GM19240 (cell line): ENCODE measurements at regions not wholly inside any gene's neighbourhood (a gene's known extent, or its start where the extent isn't known, plus 50 kb on each side); places are given as distances from the start of the nearest gene placed in this dataset.

Experiments used
- DNase-seq: peaks from one replicate; pipeline ENCODE4 v3.0.0; 2011; ENCODE audit warnings: low spot score; ENCODE audit not compliant: insufficient read length

GRCh38 chr13:40207001-40207478 lies 459.4 kb downstream of the FOXO1 start:
- peak; percentile 23 for DNase-seq

- DNase-seq: no peak
These were observed 457.9 kb downstream of the FOXO1 start for GRCh38 chr13:40208517-40208916.

- no peak for DNase-seq
These were observed 455.4 kb downstream of the FOXO1 start for GRCh38 chr13:40210865-40211585.

DNA sequence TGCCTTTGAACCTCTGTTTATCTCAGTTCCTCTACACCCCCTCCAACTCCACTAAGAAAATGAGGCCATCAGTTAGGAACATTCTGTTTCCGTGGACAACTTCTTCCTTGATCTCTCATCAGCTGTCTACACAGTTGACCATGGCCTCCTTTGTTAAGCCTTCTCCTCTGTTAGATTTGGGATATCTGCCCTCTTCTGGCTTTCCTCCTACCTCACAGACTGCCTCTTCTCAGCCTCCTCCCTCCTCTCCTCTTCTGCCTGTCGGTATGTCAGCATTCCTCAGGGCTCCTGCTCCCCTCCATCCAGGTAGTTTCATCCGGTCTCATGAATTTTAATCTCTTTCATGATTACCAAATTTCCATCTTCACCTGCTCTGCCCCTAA lies 454.9 kb downstream of the FOXO1 start:
- DNase-seq: no peak

DNA sequence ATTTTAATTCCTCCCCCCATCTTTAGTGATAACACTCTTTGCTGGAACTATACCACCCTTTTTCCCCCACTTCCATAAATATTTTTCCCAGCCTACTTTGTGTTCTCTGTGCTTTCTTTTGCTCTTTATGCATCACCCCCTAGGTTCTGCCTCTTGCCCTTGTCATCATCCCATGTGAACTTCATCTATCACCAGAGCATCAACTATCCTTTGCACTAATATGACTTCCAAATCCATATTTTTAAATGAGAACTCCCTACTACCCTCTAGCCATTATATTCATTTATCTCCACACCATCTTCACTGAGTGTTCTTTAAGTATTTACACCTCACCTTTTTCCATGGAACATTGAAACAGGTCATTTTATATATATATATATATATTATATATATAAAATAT lies 452.7 kb downstream of the FOXO1 start:
- no peak for DNase-seq

DNA sequence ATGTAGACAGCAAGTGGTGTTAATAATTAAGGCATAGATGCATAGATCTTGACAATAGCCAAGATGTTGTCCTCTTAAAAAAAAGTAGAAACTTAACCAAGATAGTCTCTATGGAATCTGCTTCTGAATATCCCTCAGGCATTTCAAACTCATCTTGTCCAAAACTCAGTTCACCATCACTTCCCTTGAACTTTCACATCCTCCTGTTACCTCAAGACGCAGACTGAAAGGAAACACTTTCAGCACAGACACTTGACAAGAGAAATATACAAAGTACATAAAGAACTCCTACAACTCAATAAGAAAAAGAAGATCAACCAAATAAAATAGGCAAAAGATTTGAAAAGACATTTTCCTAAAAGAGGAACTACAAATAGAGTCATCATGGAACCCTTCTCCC lies 451.1 kb downstream of the FOXO1 start:
- no peak for DNase-seq

DNA sequence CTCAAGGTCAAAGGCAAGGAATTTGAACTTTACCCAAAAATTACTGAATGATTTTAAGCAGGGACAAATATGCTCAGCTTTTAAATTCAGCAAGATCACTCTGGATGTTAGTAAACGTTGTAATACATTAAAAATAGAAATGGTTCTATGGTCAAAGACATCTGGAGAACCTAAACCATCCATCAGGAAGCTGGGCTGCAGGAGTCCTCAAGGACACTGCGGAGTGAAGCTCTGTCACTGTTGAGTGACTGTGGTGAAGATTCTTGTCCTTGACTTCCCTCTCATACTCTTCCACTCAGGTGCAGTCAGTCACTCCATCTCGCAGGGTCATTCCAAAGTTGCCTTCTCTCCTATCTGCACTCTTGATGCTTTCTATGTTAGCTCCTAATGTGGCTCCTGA lies 450.7 kb downstream of the FOXO1 start:
- DNase-seq: no peak

DNA sequence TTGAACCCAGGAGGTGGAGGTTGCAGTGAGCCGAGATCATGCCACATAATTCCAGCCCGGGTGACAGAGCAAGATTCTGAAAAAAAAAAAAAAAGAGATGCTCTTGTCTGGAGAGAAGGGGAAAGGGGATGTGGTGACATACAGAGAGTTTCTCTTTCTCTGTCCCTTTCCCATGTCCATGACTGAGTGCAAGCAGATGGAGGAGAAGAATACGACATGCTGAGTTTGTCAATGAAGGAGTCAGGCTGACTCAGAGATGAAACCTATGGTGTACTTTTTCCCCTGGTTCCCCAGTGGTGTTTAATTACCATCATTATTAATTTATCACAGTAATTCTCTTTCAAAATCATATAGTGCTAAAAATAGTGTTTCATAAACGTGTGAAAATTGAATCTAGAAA lies 448.8 kb downstream of the FOXO1 start:
- no peak for DNase-seq

DNA sequence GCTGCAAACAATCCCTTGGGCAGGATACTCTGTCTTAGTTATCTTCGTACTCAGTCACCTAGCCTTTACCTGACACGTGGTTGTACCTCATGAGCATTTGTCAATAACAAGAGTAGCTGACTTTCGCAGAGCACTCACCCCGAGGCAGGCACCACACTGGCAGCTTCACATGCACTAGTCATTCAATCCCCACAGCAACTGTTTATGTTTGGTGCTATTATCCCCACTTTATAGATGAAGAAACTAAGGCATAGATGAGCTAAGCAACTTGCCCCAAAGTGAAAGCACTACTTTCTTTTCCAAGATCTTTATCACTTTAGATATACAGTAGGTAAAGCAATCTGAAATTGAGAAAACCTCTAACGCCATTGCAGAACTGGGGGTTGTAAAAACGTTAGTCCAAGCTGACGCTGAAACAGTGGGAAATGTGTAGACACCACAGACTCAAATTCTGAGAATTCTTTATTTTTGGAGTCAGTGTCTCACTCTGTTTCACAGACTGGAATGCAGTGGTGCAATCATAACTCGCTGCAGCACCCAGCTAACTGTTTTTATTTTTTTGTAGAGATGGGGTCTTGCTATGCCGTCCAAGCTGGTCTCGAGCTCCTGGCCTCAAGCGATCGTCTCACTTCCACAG lies 446.0 kb downstream of the FOXO1 start:
- DNase-seq: no peak

GRCh38 chr13:40221131-40221459 lies 445.3 kb downstream of the FOXO1 start:
- DNase-seq: no peak

DNA sequence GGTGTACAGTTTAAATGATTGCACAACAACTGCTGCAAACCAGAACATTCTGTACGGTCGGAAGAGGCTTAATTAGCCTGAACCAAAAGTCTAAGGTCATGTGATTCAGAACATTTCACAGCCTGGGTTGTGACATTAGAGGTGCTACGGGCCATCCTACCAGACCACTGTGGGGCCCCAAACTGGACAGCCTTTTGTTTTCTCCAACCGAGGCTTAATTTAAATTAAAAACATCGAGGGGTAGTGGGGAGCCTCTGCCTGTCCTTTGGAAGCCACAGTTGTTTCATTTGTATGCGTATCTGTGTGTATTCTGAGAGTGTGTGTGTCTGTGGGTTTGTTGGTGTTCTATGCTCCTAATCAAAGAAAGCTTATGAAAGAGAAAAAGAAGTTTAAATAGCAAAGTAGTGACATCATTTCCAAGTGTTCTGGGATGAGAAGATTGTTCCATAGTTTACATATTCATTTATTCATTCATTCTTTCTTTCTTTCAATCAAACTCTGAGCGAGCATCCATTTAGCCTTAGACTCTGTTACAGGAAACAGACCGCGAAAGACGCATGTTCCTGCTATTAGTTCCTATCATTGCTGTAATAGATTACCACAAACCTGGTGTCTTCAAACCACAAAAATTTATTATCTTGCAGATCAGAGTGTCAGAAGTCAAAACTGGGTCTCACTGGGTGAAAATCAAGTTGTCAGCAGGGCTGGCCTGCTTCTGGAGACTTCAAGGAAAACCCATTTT lies 444.8 kb downstream of the FOXO1 start:
- no peak for DNase-seq

- DNase-seq: no peak
These were observed 442.9 kb downstream of the FOXO1 start for GRCh38 chr13:40223585-40223984.

DNA sequence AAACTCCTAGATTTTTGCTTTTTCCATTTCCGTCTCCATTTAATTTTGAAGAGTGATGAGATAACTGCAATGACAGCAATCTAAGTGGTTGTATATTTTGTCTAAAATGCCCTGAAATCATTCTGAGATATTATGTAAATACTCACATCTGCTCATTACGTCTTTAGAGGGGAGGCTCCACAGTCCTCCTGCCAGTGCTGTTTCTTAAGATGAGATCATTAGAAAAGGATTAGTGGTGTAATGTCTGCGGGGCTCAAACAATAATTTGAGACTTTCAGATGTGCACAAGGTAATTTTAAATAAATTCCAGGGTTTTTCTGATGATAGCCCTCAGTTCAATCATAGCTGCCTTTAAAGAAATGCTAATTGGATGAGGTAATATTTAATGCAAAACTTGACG lies 437.9 kb downstream of the FOXO1 start:
- DNase-seq: no peak

- no peak for DNase-seq
These were observed 437.5 kb downstream of the FOXO1 start for GRCh38 chr13:40228990-40229389.

DNA sequence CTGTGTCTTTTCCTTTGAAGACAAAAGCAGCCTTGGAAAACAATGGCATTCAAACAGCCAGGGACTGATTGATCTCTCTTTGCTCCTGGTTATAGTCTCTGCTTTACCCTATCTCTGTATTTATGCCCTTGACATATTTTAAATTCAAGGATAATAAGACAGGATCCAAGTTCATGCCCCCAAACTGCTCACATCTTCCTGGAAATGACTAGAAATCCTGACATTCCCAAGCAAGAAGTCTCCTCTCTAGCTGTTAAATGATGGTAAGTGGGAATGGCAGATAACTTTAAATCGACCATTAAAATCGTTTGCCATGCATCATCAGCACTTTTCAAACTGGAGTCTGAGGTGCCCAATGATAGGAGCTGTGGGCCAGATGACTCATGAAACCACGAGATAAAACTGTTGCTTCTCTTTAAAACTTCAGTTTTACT lies 435.6 kb downstream of the FOXO1 start:
- DNase-seq: no peak

GRCh38 chr13:40231311-40231710 lies 435.1 kb downstream of the FOXO1 start:
- no peak for DNase-seq

DNA sequence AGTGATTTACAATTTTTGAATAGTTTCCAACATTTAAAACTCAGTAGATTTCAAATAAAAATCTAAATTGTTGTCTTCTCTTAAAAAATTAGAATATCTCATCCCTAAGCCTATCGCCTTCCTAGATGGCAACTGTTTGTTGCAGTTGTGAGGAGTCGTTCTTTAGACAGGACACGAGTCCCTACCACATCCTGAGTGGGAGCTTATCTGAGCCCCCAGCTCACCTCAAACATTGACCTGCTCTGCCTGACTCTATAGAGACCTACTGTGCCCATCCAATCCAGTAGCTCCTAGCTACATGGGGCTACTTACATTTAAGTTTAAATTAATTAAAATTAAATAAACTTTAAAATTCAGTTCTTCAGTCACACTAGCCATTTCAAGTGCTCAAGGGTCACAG lies 434.7 kb downstream of the FOXO1 start:
- DNase-seq: no peak

- no peak for DNase-seq
These were observed 434.0 kb downstream of the FOXO1 start for GRCh38 chr13:40232311-40233040.

GRCh38 chr13:40233731-40234195 lies 432.7 kb downstream of the FOXO1 start:
- no peak for DNase-seq

- DNase-seq: no peak
These were observed 431.2 kb downstream of the FOXO1 start for GRCh38 chr13:40235160-40235796.

DNA sequence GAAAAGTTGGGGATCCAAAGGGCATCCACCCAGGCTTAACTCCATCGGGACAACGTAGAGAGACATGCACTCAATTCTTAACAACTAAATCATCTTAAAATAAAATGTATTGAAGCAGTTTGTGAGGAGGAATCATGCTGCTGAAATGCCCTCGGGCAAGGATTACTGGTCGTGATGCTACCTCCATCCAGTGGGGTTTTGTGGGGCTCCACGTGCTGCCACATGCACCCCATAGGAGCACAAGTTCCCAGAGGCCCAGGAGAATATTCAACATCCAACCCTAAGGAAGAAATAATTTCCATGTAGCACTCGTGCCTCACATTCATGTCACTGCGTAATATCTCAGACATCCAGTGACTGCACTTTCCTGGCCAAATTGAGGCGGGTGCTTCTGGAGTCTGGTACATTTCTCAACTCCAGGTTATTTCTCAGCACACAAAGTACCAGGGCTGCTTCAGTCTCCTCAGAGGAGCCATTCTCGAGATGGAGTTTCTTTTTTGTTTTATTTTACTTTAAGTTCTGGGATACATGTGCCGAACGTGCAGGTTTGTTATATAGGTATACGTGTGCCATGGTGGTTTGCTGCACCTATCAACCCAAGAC lies 429.8 kb downstream of the FOXO1 start:
- no peak for DNase-seq
